Neural crest cell (in vitro differentiated cells): ENCODE measurements at regions not wholly inside any gene's neighbourhood (a gene's known extent, or its start where the extent isn't known, plus 50 kb on each side); places are given as distances from the start of the nearest gene placed in this dataset.

Source experiments
- DNase-seq: peaks from one replicate; pipeline ENCODE4 v3.0.0; 2021; ENCODE audit warnings: low read depth, mixed read lengths, low spot score
- H3K27ac Mint-ChIP-seq: one replicate; pipeline ENCODE4 v1.8.0; 2021; ENCODE audit warnings: mild to moderate bottlenecking, mixed read lengths; ENCODE audit not compliant: unreplicated experiment
- H3K27me3 Mint-ChIP-seq: 2 replicates; pipeline ENCODE4 v1.8.0; 2021; ENCODE audit warnings: low read depth, mild to moderate bottlenecking, mixed read lengths
- H3K36me3 Mint-ChIP-seq: 2 replicates; pipeline ENCODE4 v1.8.0; 2021; ENCODE audit warnings: low read depth, mild to moderate bottlenecking, mixed read lengths
- H3K4me1 Mint-ChIP-seq: 2 replicates; pipeline ENCODE4 v1.8.0; 2021; ENCODE audit warnings: mixed read lengths
- H3K4me3 Mint-ChIP-seq: one replicate; pipeline ENCODE4 v1.8.0; 2021; ENCODE audit warnings: mild to moderate bottlenecking, mixed read lengths
- H3K9me3 Mint-ChIP-seq: 2 replicates; pipeline ENCODE4 v1.8.0; 2021; ENCODE audit warnings: mixed read lengths
- CTCF ChIP-seq: fragments of 200-600 bp; sonication (generic); conservative IDR thresholded peaks from 2 replicates; pipeline ENCODE4 v1.5.0; 2021; ENCODE audit warnings: antibody characterized with exemption, mild to moderate bottlenecking

DNA sequence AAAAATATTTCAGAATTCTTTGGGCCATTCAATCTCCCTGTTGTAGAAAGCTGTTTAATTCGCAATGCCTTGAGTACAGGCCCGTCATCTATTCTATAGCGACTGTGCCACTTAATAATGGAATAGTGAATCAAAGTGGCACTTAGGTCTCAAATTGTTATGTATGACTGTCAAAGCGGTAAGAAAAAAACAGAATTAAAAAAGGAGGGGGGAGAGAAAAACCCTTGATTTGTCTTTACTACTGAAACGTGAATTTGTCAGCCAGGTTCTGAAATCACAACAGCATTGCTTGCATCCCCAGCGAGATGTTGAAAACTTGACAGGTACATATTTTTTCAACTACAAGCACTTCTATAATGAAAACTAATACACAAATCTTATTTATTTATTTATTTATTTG is 320.9 kb downstream of the TFEC start:
- Mint-ChIP-seq H3K27ac (no peak overlapping the region), H3K36me3 (no peaks in the 10 kb centered on the region), H3K4me3 (no peak overlapping the region), H3K27me3 (no peaks in the 10 kb centered on the region), H3K4me1 (peaks cover 8% of the 10 kb centered on the region), H3K9me3 (no peaks in the 10 kb centered on the region)
- no peak for TF ChIP-seq CTCF
- DNase-seq, result no peak

DNA sequence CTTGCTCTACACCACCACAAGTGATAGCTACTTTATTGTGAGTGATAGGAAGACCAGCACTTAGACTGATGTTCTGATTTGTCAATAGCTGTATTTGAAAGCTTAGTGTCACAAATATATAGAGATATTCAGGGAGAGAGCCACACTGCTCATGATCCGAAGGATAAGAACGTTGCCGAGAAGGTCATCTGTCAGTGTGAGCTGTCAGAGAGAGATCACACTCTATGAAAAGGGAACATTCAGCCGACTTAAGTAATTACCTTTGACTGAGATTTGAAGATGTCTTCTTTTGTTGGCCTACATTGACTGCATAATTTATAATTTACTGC is 322.6 kb downstream of the TFEC start:
- Mint-ChIP-seq H3K27ac (no peak overlapping the region), H3K9me3 (no peaks in the 10 kb centered on the region), H3K36me3 (no peaks in the 10 kb centered on the region), H3K4me3 (no peak overlapping the region), H3K4me1 (peaks cover 8% of the 10 kb centered on the region), H3K27me3 (no peaks in the 10 kb centered on the region)
- TF ChIP-seq CTCF, result no peak
- DNase-seq, result no peak

GRCh38 chr7:115707258-115708012 is 323.1 kb downstream of the TFEC start:
- Mint-ChIP-seq H3K36me3 (no peaks in the 10 kb centered on the region), H3K9me3 (no peaks in the 10 kb centered on the region), H3K4me3 (no peak overlapping the region), H3K4me1 (peaks cover 8% of the 10 kb centered on the region), H3K27me3 (no peaks in the 10 kb centered on the region), H3K27ac (no peak overlapping the region)
- peak; percentile 41 for TF ChIP-seq CTCF
- DNase-seq, result no peak

DNA sequence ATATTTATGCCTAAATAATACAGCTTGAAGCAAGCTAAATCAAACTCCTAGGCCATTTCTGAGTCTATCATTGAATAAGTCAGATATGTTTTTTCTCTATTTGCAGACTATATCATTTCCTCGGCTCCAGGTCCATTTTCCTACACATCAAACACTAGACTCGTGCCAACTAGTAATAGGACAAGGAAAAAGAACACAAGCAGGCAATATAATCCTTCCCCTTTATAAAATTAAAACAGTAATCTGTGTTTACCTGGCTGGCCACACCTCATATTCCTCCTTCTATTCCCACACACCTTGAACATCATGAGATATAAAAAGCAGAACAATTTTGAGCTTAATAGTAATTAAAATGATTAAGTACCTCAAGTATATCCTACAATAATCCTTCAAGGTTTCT is 325.7 kb downstream of the TFEC start:
- Mint-ChIP-seq H3K9me3 (no peaks in the 10 kb centered on the region), H3K36me3 (no peaks in the 10 kb centered on the region), H3K27ac (no peak overlapping the region), H3K27me3 (peaks cover 3% of the 10 kb centered on the region), H3K4me1 (peaks cover 8% of the 10 kb centered on the region), H3K4me3 (no peak overlapping the region)
- no peak for DNase-seq
- no peak for TF ChIP-seq CTCF

GRCh38 chr7:115701141-115701540 is 329.4 kb downstream of the TFEC start:
- Mint-ChIP-seq H3K9me3 (no peaks in the 10 kb centered on the region), H3K36me3 (no peaks in the 10 kb centered on the region), H3K4me1 (no peaks in the 10 kb centered on the region), H3K27ac (no peak overlapping the region), H3K4me3 (no peak overlapping the region), H3K27me3 (peaks cover 3% of the 10 kb centered on the region)
- TF ChIP-seq CTCF, result no peak
- no peak for DNase-seq
